ENCODE measurements at regions not wholly inside any gene's neighbourhood (a gene's known extent, or its start where the extent isn't known, plus 50 kb on each side); places are given as distances from the start of the nearest gene placed in this dataset.

DNA sequence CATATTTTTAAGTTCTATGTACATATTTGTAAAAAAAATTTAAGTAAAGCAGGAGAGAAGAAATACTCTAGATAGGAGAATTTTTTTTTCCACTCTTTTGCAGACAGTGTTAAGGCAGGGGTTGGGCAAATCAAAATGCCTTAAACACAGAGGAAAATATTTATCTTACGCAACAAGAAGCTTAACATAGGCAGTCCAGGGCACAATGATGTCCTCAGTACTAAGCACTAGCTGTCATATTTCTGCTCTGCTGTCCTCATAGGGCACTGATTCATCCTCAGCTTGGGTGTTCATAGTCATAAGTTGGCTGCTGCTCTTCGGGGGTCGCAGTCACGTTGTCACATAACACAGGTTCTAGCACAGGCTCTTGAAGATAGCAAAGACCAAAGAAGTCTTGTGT is 247.4 kb downstream of the PTBP2 start (continued):
- no peak for TF ChIP-seq ATF3 (IDR thresholded peaks at IDR 0.05)

DNA sequence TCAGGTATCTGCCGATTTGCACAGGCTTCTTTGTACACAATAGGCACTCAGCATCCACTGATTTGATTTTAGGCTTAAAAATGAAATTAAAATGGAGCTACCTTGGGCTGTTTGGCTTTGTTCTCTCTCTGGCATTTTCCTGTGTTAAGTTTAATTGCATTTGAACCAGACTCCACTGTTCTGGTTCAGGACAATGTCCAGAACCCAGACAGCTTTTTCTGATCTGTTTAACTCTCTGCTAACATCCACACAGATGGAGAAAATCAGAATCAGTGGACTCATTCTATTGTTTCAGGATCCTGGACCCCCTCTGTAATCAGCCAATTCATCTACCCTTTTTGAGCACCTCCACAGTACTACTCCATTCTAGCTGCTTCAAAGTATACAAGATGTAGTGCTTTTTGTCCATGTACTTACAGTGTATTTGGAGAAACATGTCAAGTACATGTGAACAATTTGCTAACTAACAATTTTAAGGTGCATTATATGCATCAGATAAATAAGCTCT is 248.1 kb downstream of the PTBP2 start:
- Histone ChIP-seq H3K79me2 (ENCODE audit: insufficient read depth, low read length) (no peaks in the 10 kb centered on the region), H2AFZ (ENCODE audit: low read depth, low read length, poor library complexity, severe bottlenecking) (no peak overlapping the region), H3K9me3 (ENCODE audit: control insufficient read depth in 1 of 2, insufficient read depth in 1 of 2, low read depth in 1 of 2, low read length in 2 of 2) (no peaks in the 10 kb centered on the region), H3K36me3 (ENCODE audit: control insufficient read depth in 1 of 2, insufficient read depth in 2 of 2, low read length in 2 of 2) (no peaks in the 10 kb centered on the region), H3K27ac (ENCODE audit: low read depth, low read length) (no peak overlapping the region), H3K9me2 (ENCODE audit: insufficient read depth) (no peaks in the 10 kb centered on the region), H4K20me1 (ENCODE audit: insufficient read depth) (no peaks in the 10 kb centered on the region), H3K9ac (ENCODE audit: low read length) (no peak overlapping the region), H3K4me1 (ENCODE audit: control insufficient read depth in 1 of 2, insufficient read depth in 2 of 2, low read length in 2 of 2) (no peaks in the 10 kb centered on the region; a peak in 1 of 4 replicates), H3K27me3 (ENCODE audit: insufficient read depth, low read length) (no peaks in the 10 kb centered on the region), H3K4me2 (ENCODE audit: low read length) (no peak overlapping the region), H3K4me3 (replicated peaks in 1 of 2; ENCODE audit: low read depth in 1 of 2, low read length in 2 of 2) (no peak overlapping the region)
- DNase-seq (ENCODE audit: low read depth, low spot score) (no peak), ATAC-seq (no peak)
- TF ChIP-seq CEBPB (IDR thresholded peaks at IDR 0.05; ENCODE audit: low read depth) = no peak
- RAD21 ChIA-PET (ENCODE audit: low non-redundant PET in 1 of 2, low total read pairs in 2 of 2, uncharacterized antibody in 2 of 2, unreplicated experiment in 2 of 2) = no interaction called here
- intact Hi-C loops (cut with micrococcal nuclease) = no loop called here
- POLR2A ChIA-PET = no interaction called here
- CTCF ChIA-PET = no interaction called here
- BruUV-seq (replicated peaks) = no TSS peak

DNA sequence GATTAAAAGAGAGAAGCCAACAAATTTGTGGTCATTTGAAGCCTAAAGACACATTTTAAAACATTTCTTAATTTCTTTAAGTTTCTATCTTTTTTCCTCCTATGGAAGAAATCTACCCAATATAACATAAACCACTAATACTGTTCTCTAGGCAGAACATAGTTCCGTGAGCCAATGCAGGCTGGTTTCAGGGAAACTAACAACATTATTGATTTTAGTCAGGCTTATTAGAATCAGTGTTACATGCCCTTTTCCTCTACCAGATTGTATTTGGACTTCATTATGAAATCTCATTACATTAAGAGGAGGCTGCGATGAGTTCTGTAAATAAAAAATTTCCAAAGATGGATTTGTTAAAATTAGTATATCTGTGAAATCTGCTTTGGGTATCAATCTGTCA is 249.9 kb downstream of the PTBP2 start:
- Histone ChIP-seq H3K4me1 (ENCODE audit: control insufficient read depth in 1 of 2, insufficient read depth in 2 of 2, low read length in 2 of 2) (no peaks in the 10 kb centered on the region; a peak in 1 of 4 replicates), H3K27me3 (ENCODE audit: insufficient read depth, low read length) (no peaks in the 10 kb centered on the region), H3K36me3 (ENCODE audit: control insufficient read depth in 1 of 2, insufficient read depth in 2 of 2, low read length in 2 of 2) (no peaks in the 10 kb centered on the region), H3K9me2 (ENCODE audit: insufficient read depth) (no peaks in the 10 kb centered on the region), H3K27ac (ENCODE audit: low read depth, low read length) (no peak overlapping the region), H3K4me3 (replicated peaks in 1 of 2; ENCODE audit: low read depth in 1 of 2, low read length in 2 of 2) (no peak overlapping the region), H3K79me2 (ENCODE audit: insufficient read depth, low read length) (no peaks in the 10 kb centered on the region), H3K9me3 (ENCODE audit: control insufficient read depth in 1 of 2, insufficient read depth in 1 of 2, low read depth in 1 of 2, low read length in 2 of 2) (no peaks in the 10 kb centered on the region), H3K4me2 (ENCODE audit: low read length) (no peak overlapping the region), H3K9ac (ENCODE audit: low read length) (no peak overlapping the region), H4K20me1 (ENCODE audit: insufficient read depth) (no peaks in the 10 kb centered on the region), H2AFZ (ENCODE audit: low read depth, low read length, poor library complexity, severe bottlenecking) (no peak overlapping the region)
- BruUV-seq (replicated peaks) = no TSS peak
- intact Hi-C loops (cut with micrococcal nuclease) = no loop called here
- ChIA-PET POLR2A (no interaction called here), CTCF (no interaction called here), RAD21 (ENCODE audit: low non-redundant PET in 1 of 2, low total read pairs in 2 of 2, uncharacterized antibody in 2 of 2, unreplicated experiment in 2 of 2) (no interaction called here)
- DNase-seq (ENCODE audit: low read depth, low spot score) = no peak
- ATAC-seq = no peak
- no peak for TF ChIP-seq SIN3A (IDR thresholded peaks at IDR 0.05; ENCODE audit: low read depth)
- no peak for TF ChIP-seq ELF1 (IDR thresholded peaks at IDR 0.05; ENCODE audit: borderline replicate concordance, low read depth)
- TF ChIP-seq ZBTB33 (IDR thresholded peaks at IDR 0.05; ENCODE audit: extremely low read depth, insufficient replicate concordance, low read length) = no peak
- TF ChIP-seq CBX3 (IDR thresholded peaks at IDR 0.05; ENCODE audit: low read depth) = no peak
- TF ChIP-seq CTCF (IDR thresholded peaks at IDR 0.05 in 2 of 3, conservative IDR thresholded peaks at IDR 0.05 in 1 of 3; ENCODE audit: borderline replicate concordance in 1 of 3, insufficient read depth in 1 of 3, low read depth in 2 of 3, low read length in 2 of 3) = no peak
- no peak for TF ChIP-seq CEBPB (IDR thresholded peaks at IDR 0.05; ENCODE audit: low read depth)
- no peak for TF ChIP-seq EZH2phosphoT487 (IDR thresholded peaks at IDR 0.05; ENCODE audit: borderline replicate concordance)
- no peak for TF ChIP-seq JUND (IDR thresholded peaks at IDR 0.05)
- no peak for TF ChIP-seq SRF (IDR thresholded peaks at IDR 0.05; ENCODE audit: low read depth)
- no peak for TF ChIP-seq SP1 (IDR thresholded peaks at IDR 0.05; ENCODE audit: low read depth)
- no peak for TF ChIP-seq ZNF274 (IDR thresholded peaks at IDR 0.05; ENCODE audit: low read depth, low read length)
- TF ChIP-seq ZFX (IDR thresholded peaks at IDR 0.05) = no peak
- no peak for TF ChIP-seq EZH2 (IDR thresholded peaks at IDR 0.05)
- no peak for TF ChIP-seq TCF7L2 (IDR thresholded peaks at IDR 0.05; ENCODE audit: borderline replicate concordance, extremely low read depth, insufficient read depth, insufficient read length)
- no peak for TF ChIP-seq ATF3 (IDR thresholded peaks at IDR 0.05)
- TF ChIP-seq RAD21 (IDR thresholded peaks at IDR 0.05; ENCODE audit: low read depth) = no peak

Measured in HCT116 (cell line).